Muscle of leg (tissue), 3 donors: ENCODE measurements at regions not wholly inside any gene's neighbourhood (a gene's known extent, or its start where the extent isn't known, plus 50 kb on each side); places are given as distances from the start of the nearest gene placed in this dataset.
A peak's percentile ranks its signal among the peaks of the same experiment; 100 is the strongest.
"Not testable (repeated sequence)": the region's sequence is repeated elsewhere in the genome, so short reads cannot be mapped to it uniquely, and the experiment has no call there.

Source experiments
- DNase-seq: peaks from one replicate; pipeline ENCODE4 v3.0.0; 2013
- H3K27ac ChIP-seq: one replicate; pipeline ENCODE4 v1.5.1; 2013; ENCODE audit warnings: mild to moderate bottlenecking, low read length, control low read depth
- H3K27me3 ChIP-seq: one replicate; pipeline ENCODE4 v1.6.1; 2013; ENCODE audit warnings: low read length; ENCODE audit not compliant: control insufficient read depth, insufficient read depth
- H3K36me3 ChIP-seq: one replicate; pipeline ENCODE4 v1.6.1; 2013; ENCODE audit warnings: low read length; ENCODE audit not compliant: control insufficient read depth, insufficient read depth
- H3K4me1 ChIP-seq: one replicate; pipeline ENCODE4 v1.6.1; 2013; ENCODE audit warnings: low read length; ENCODE audit not compliant: control insufficient read depth, insufficient read depth
- H3K4me3 ChIP-seq: one replicate; pipeline ENCODE4 v1.5.1; 2013; ENCODE audit warnings: low read length, control low read depth
- H3K9me3 ChIP-seq: replicated peaks from 2 replicates; pipeline ENCODE4 v1.6.1; 2013; ENCODE audit warnings: low read depth, low read length; ENCODE audit not compliant: control insufficient read depth
- WGBS: methylation state at CpG from one replicate; pipeline ENCODE4 v1.1.5; 2013; ENCODE audit warnings: missing lambda C conversion rate; ENCODE audit not compliant: insufficient coverage; 5-methylcytosine and 5-hydroxymethylcytosine counted together

DNA sequence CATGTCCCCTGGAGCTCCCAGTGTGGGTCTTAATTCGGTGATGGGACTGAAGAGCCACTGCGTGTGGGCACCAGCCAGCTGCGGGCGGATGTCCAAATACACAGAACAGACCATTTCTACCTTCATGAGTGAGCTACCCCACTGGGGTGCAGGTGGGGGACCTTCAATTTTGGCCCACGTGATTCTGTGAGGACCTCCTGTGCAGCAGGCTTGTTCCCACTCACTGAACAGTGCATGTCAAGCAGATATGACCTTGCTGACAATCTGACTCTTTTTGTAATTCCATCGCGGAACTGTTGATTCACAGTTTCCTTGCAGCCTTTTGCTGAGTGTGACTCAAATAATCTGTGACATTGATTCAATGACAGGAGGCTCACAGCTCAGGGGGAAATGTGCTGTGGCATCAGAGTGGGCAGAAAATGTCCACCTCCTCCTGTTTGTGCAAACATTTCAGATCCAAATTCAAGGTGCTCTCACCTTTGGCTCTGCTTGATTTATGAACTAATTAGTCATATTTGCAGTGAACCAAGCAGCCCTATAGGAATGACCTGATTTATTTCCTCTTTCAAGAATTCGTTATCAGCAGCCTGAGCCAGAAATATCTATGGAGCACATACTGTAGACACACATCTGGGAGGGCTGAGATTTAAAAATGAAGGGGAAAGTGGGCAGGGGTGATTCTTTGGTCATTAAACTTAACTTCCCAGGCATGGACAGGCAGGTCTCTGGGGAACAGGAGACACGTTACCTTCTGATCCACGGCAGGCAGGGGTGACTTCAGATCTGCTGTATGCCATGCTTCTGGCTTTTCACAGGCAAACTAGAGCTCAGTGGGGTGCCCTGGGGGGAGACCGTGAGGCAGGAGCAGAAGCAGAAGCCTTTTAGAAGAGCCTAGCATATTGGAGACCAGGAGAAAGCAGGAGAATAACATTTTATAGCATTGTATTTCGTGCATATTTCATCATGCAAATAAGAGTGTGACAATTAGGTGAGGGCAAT, 170.0 kb upstream of the KL start:
- no peak overlapping the region for H3K4me3 ChIP-seq
- peaks cover 4% of the 10 kb centered on the region for H3K9me3 ChIP-seq
- 59% methylated on average over 6 of the region's 12 CpGs for WGBS
- no peaks in the 10 kb centered on the region for H3K36me3 ChIP-seq
- no peaks in the 10 kb centered on the region for H3K27me3 ChIP-seq
- no peak overlapping the region for H3K27ac ChIP-seq
- H3K4me1 ChIP-seq: peaks cover 35% of the 10 kb centered on the region
- DNase-seq: no peak

DNA sequence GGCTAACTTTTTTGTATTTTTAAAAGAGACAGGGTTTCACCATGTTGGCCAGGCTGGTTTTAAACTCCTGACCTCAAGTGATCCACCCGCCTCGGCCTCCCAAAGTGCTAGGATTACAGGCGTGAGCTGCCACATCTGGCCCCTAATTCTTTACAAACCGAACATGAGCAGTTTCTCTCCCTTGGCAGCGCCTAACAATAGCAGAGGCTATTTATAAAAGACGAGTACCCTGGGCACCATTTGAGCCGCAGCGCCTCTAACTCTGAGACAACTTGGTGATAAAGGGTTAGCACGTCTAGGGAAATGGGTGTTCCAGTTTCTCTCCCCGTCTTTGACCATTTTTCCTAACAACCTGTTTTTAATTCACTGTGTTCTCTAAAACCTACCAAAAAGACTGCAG, 168.2 kb upstream of the KL start:
- not testable (repeated sequence) for H3K27me3 ChIP-seq, H3K9me3 ChIP-seq, H3K4me3 ChIP-seq, H3K36me3 ChIP-seq
- H3K27ac ChIP-seq: peak overlapping the region; percentile 49
- peaks cover 34% of the 10 kb centered on the region for H3K4me1 ChIP-seq
- peak; percentile 45 for DNase-seq
- 34% methylated on average over 5 of the region's 10 CpGs for WGBS

DNA sequence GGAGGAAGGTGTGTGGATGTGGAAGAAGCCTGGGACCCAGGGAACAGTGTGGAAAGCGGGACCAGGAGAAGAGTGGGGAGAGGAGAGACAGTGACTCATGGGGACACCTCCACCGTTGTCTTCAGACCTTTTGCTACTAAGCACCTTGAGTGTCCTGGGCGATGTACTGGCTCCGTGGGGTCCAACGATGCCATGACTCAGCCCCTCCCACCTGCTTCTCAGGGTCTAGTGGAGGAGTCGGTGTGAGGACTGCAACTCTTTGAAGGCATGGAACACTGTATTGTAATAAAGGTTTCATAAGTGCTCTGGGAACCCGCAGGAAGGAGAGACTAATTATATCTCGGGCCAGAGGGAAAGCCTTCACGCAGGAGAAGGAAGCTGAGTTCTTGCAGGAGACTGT, 166.9 kb upstream of the KL start:
- Histone ChIP-seq H3K4me1 (peaks cover 34% of the 10 kb centered on the region), H3K9me3 (no peaks in the 10 kb centered on the region), H3K27me3 (no peaks in the 10 kb centered on the region), H3K36me3 (no peaks in the 10 kb centered on the region), H3K4me3 (no peak overlapping the region), H3K27ac (no peak overlapping the region)
- WGBS: 46% methylated on average over 5 of the region's 9 CpGs
- peak; percentile 28 for DNase-seq

DNA sequence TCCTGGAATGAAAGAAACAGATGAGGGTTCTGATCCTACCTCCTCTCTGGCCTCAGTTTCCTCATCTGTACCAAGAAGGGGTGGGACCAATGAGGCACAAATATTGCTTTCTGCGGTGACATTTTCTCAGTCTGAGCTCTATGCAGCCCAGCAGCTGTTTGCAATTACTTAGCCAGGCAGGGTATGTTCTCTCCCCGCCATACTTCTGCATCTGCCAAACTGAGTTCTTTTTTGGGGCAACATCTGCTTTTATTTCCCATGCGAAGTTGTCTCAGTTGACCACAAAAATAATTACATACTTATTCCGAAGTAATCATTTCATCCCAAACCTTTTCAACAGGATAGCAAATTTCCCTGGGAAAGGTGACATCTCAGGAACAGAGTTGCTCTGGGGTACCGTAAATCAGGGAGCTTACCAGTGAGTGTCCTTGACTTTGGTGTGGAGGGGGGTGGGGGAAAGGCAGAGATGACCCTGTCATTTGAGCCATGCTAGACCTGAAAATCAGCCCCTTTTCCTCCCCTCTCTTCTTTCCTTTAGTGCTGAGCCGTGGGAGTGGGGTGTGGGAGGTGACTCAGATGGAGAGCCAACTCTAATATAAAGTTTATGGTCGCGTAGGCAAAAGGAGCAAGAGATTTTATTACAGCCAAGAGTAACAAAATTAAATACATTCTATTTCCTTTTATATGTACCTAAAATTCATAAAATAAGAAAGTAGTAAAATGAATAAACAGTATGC, 165.7 kb upstream of the KL start:
- WGBS: 10% methylated on average over 3 of the region's 8 CpGs
- peak; percentile 67 for DNase-seq
- peak overlapping the region; percentile 63 for H3K27ac ChIP-seq
- no peaks in the 10 kb centered on the region for H3K27me3 ChIP-seq
- no peaks in the 10 kb centered on the region for H3K9me3 ChIP-seq
- no peak overlapping the region for H3K4me3 ChIP-seq
- peaks cover 34% of the 10 kb centered on the region for H3K4me1 ChIP-seq
- no peaks in the 10 kb centered on the region for H3K36me3 ChIP-seq

DNA sequence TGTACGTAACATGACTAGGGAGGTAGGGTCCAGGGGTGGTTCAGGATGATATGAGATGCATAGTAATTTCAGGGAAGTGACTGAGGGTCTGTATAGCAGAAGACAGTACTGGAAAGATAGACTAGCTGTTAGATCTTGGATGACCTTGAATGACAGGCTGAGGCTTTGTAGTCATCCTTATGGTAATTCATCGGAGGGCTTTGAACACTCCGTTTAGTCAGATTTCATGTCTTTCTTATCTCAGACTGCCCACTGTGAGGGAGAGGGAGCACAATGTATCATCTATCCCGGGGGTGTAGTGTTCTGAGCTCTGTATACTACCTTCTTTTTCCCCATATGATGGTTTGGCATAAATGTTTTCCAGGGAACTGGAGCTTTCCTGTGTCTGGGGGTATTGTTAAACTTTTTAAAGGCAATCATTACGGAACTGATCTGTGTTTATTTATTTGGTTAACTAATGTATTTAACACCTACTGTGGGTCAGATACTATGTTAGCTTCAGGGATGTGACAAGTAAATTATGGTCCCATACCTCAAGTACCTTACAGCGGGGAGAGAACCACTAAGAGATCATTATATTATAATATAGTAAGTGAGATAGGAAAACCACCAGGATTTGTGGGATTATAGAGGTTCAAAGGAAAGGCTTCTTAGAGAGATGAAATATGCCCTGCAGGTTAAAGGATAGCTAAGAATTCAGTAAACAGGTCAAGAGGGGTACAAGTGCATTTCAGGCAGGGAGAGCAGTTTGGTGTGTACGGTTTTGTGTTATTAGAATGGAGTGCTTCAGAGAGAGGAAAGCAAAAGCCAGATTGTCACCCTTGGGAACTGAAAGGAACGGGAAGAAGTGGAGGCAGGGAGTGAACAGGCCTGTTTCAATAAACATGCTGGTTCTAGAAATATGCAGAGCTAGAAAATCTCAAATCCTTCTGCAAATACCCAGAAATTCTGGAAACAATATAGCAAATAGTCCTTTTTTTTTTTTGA, 164.8 kb upstream of the KL start:
- no peaks in the 10 kb centered on the region for H3K36me3 ChIP-seq
- WGBS: 25% methylated on average over 3 of the region's 8 CpGs
- H3K27ac ChIP-seq: peak overlapping the region; percentile 63
- peaks cover 34% of the 10 kb centered on the region for H3K4me1 ChIP-seq
- peak; percentile 87 for DNase-seq
- no peaks in the 10 kb centered on the region for H3K9me3 ChIP-seq
- no peak overlapping the region for H3K4me3 ChIP-seq
- H3K27me3 ChIP-seq: no peaks in the 10 kb centered on the region

DNA sequence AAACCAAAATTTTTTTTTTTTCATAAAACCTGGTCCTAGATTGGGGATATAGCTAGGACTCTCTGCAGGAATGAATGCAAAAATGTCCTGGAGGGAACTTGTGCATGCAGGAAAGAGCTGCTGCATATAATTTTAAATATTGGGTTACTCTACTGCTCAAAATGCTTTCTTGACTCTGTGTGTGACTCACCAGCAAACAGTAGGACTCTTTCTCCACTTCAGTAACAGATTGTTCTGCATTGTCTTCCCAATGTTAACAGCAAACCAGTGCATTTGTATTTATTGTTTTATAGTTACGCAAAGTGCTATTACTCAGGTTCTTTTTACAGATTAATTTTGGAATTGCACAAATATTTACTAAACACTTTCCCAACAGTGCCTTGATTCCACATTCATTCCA, 163.7 kb upstream of the KL start:
- H3K27ac ChIP-seq: no peak overlapping the region
- WGBS: no CpG with 5 or more reads among the region's 1 CpG
- peaks cover 30% of the 10 kb centered on the region for H3K4me1 ChIP-seq
- no peak for DNase-seq
- no peak overlapping the region for H3K4me3 ChIP-seq
- H3K36me3 ChIP-seq: no peaks in the 10 kb centered on the region
- no peaks in the 10 kb centered on the region for H3K9me3 ChIP-seq
- no peaks in the 10 kb centered on the region for H3K27me3 ChIP-seq

DNA sequence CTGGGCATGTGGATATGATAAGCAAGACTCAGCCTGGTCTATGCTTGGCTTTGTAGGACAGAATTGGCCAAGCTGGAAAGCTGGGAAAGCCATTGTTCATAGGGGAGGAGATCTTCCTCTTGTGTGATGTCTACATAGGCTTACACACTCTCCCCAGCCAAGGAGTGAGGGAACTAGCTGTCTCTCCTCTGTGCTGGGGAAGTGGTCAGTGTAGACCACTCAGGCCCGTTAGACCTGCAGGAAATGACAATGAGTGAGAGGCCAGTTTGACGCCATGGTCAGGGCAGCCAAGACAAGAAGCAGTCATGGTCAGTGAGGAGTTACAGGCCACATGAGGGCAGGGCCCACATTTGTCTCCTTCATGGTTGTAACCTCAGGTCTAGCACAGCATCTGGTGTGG, 159.1 kb upstream of the KL start:
- 92% methylated on average over 2 of the region's 2 CpGs for WGBS
- H3K9me3 ChIP-seq: peaks cover 14% of the 10 kb centered on the region

DNA sequence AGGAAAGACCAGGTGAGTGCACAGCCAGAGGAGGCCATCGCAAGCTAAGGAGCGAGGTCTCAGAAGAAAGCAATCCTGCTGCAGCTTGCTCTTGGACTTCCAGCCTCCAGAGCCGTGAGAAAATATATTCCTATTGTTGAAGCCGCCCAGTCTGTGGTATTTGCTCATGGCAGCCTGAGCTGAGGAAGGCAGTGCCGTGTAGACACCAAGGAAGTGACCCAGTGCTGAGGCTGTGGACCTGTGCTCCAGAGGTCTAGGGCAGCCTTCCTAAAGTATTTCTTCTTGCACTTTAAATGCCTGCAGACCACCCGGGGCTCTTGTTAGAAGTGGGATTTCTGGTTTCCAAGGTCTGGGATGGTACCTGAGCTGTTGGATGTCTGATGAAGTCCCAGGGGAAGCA, 158.5 kb upstream of the KL start:
- Histone ChIP-seq H3K27ac (no peak overlapping the region), H3K36me3 (no peaks in the 10 kb centered on the region), H3K4me3 (no peak overlapping the region), H3K4me1 (no peaks in the 10 kb centered on the region), H3K9me3 (peaks cover 16% of the 10 kb centered on the region), H3K27me3 (no peaks in the 10 kb centered on the region)
- DNase-seq: no peak
- WGBS: 96% methylated on average over 5 of the region's 6 CpGs

More for the DNA sequence above, 159.1 kb upstream of the KL start:
- Histone ChIP-seq H3K27ac (no peak overlapping the region), H3K27me3 (no peaks in the 10 kb centered on the region), H3K36me3 (no peaks in the 10 kb centered on the region), H3K4me1 (no peaks in the 10 kb centered on the region), H3K4me3 (no peak overlapping the region)
- DNase-seq: no peak

DNA sequence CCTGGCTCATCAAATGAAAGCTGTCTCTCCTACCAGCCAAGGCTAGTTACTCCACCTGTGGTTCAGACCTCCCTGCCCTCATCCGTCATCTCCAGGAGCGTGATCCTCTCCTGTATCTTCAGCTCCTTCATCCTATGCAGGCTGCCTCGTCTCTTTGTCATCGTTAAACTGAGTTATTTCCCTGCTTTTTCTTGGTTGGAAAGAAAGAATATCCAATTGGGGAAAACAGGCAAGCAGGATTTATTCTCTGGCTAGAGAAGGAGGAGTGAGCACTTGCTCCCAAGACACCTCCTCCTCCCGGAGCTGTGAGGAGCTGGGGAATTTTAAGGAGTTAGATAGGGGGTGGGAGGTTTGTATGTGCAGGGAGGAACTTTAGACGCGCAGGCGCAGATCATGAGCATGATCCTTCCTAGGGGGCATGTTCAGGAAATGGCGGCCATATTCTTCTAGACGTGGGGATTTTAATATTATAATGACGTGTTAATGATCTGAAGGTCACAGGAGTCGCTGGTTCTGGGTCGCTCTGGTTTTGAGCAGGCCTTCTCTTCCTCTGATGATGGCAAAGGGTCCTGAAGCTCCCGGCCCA, 156.4 kb upstream of the KL start:
- H3K4me1 ChIP-seq: no peaks in the 10 kb centered on the region
- H3K36me3 ChIP-seq: no peaks in the 10 kb centered on the region
- 80% methylated on average over 12 of the region's 14 CpGs for WGBS

More for the DNA sequence above, 156.4 kb upstream of the KL start:
- Histone ChIP-seq H3K27me3 (no peaks in the 10 kb centered on the region), H3K4me3 (no peak overlapping the region), H3K27ac (no peak overlapping the region), H3K9me3 (peaks cover 16% of the 10 kb centered on the region)
- no peak for DNase-seq
